ENCODE measurements at regions not wholly inside any gene's neighbourhood (a gene's known extent, or its start where the extent isn't known, plus 50 kb on each side); places are given as distances from the start of the nearest gene placed in this dataset.

- Histone ChIP-seq H3K4me3 (no peak overlapping the region), H4K20me1 (replicated peaks; ENCODE audit: insufficient read depth) (no peaks in the 10 kb centered on the region), H2AFZ (peak overlapping the region; percentile 67; the same call in 1 of the 2 replicates), H3K79me2 (replicated peaks; ENCODE audit: insufficient read depth) (no peaks in the 10 kb centered on the region), H3K4me2 (no peak overlapping the region), H3K4me1 (ENCODE audit: insufficient read depth) (no peaks in the 10 kb centered on the region; the same call in 1 of the 2 replicates), H3K27ac (ENCODE audit: low read depth) (no peak overlapping the region), H3F3A (replicated peaks; ENCODE audit: low read depth) (no peaks in the 10 kb centered on the region), H3K9me2 (ENCODE audit: insufficient read depth) (no peaks in the 10 kb centered on the region; the same call in 1 of the 2 replicates), H3K36me3 (ENCODE audit: insufficient read depth) (no peaks in the 10 kb centered on the region), H3K27me3 (ENCODE audit: insufficient read depth) (no peaks in the 10 kb centered on the region)
- no peak overlapping the region for H3K4me3 Mint-ChIP-seq
- no peaks in the 10 kb centered on the region for H3K27me3 Mint-ChIP-seq (ENCODE audit: insufficient read depth, low read depth, poor library complexity)
- H3K9me3 Mint-ChIP-seq, result no peaks in the 10 kb centered on the region
- ATAC-seq (no peak), DNase-seq (ENCODE audit: low spot score) (peak; percentile 20)
- H3K4me1 Mint-ChIP-seq, result peaks cover 6% of the 10 kb centered on the region; the same call in 2 of the 3 replicates
- no peak overlapping the region for H3K27ac Mint-ChIP-seq
- no peak for TF ChIP-seq REST (IDR thresholded peaks at IDR 0.05; ENCODE audit: unreplicated experiment)
- TF ChIP-seq EZH2 (IDR thresholded peaks at IDR 0.05; ENCODE audit: low read depth, unreplicated experiment), result no peak
- no peak for TF ChIP-seq ZNF462 (CRISPR knock-in tag; IDR thresholded peaks at IDR 0.05)
- no peak for TF ChIP-seq STAT1 (IDR thresholded peaks at IDR 0.05; ENCODE audit: unreplicated experiment)
- no peak for TF ChIP-seq NANOG (IDR thresholded peaks at IDR 0.05; ENCODE audit: borderline replicate concordance)
- no peak for TF ChIP-seq EZH2phosphoT487 (IDR thresholded peaks at IDR 0.05; ENCODE audit: unreplicated experiment)
- TF ChIP-seq CTCF (conservative IDR thresholded peaks at IDR 0.05; ENCODE audit: low read depth in 2 of 2), result no peak
- no peak for TF ChIP-seq ZNF331 (CRISPR knock-in tag; IDR thresholded peaks at IDR 0.05; ENCODE audit: low read depth)
- TF ChIP-seq CREB1 (CRISPR knock-in tag; IDR thresholded peaks at IDR 0.05; ENCODE audit: low read depth), result no peak
- no peaks in the 10 kb centered on the region for H3K36me3 Mint-ChIP-seq (ENCODE audit: low read depth)
Observed at GRCh38 chr3:59327376-59327808, 277.6 kb upstream of the CFAP20DC start.
